GM12875 (cell line): ENCODE measurements at regions not wholly inside any gene's neighbourhood (a gene's known extent, or its start where the extent isn't known, plus 50 kb on each side); places are given as distances from the start of the nearest gene placed in this dataset.

Experiments used
- H3K4me3 ChIP-seq: one replicate; pipeline ENCODE4 v1.5.1; 2011; ENCODE audit warnings: low read depth, low read length, control low read depth
- CTCF ChIP-seq: IDR thresholded peaks from 2 replicates; pipeline ENCODE4 v1.5.1; 2011; ENCODE audit warnings: low read depth, mild to moderate bottlenecking, control low read depth, inconsistent platforms, low read length, moderate library complexity, borderline replicate concordance; ENCODE audit not compliant: insufficient read depth

DNA sequence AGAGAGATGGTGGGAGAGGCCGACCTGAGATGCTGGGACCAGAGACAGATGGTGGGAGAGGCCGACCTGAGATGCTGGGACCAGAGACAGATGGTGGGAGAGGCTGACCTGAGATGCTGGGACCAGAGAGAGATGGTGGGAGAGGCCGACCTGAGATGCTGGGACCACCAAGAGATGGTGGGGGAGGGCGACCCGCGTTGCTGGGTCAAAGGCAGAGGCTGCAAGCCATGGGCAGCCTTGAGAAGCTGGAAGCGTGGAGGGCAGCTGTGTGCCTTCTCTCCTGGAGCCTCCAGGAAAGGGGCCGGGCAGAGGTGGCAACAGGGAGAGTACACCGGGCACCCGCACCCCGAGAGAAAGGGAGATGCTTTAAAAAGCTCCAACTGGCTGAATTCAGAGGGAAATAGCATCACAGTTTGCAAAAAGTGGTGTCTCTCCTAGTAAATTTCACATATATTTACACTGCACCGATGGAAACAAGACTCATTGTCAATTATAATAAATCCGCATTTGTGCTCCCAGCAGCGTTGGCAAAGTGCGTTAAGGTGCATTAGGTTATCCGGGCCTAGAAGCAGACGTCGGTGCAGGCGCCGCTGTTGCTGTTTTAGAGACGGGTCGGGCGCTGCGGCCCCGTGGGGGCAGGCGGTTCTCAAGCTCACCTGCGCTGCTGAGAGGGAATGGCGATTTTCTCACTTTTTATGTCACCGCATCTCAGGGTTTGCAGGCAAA lies 132.4 kb downstream of the DLL1 start:
- no peak for TF ChIP-seq CTCF
- H3K4me3 ChIP-seq: no peak overlapping the region

GRCh38 chr6:170157567-170158218 lies 133.2 kb downstream of the DLL1 start:
- no peak for TF ChIP-seq CTCF
- H3K4me3 ChIP-seq: no peak overlapping the region

GRCh38 chr6:170156448-170157375 lies 134.2 kb downstream of the DLL1 start:
- TF ChIP-seq CTCF: no peak
- H3K4me3 ChIP-seq: no peak overlapping the region

DNA sequence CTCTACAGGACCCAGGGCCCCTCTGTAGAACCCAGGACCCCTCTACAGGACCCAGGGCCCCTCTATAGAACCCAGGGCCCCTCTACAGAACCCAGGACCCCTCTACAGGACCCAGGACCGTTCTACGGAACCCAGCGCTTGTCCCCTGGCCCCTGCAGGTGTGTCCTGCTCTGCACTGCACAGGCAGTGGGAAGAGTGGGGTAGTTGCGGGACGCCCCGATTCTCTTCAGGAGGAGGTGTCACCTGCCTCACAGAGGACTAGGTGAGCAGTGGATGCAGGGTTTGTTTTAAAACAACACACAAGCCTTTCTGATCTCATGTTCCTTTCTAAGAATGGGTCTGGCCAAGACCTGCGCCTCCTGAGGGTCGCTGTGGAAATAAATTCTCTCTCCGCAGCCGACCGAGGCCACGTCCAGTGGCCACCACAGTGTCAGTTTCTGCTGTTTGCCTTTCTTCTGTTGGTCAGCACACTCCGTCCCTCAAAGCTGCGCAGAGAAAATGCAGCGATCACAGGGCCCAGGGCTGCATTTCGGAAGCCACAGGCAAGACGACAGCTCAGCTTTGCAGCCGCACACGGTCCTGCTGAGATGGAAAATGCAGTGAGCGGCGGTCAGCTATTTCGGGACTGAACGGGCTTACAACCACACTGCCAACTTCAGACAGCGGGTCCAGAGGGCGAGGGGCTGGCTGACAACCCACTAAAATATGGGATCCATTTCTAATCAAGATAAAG lies 135.2 kb downstream of the DLL1 start:
- no peak for TF ChIP-seq CTCF
- no peak overlapping the region for H3K4me3 ChIP-seq

DNA sequence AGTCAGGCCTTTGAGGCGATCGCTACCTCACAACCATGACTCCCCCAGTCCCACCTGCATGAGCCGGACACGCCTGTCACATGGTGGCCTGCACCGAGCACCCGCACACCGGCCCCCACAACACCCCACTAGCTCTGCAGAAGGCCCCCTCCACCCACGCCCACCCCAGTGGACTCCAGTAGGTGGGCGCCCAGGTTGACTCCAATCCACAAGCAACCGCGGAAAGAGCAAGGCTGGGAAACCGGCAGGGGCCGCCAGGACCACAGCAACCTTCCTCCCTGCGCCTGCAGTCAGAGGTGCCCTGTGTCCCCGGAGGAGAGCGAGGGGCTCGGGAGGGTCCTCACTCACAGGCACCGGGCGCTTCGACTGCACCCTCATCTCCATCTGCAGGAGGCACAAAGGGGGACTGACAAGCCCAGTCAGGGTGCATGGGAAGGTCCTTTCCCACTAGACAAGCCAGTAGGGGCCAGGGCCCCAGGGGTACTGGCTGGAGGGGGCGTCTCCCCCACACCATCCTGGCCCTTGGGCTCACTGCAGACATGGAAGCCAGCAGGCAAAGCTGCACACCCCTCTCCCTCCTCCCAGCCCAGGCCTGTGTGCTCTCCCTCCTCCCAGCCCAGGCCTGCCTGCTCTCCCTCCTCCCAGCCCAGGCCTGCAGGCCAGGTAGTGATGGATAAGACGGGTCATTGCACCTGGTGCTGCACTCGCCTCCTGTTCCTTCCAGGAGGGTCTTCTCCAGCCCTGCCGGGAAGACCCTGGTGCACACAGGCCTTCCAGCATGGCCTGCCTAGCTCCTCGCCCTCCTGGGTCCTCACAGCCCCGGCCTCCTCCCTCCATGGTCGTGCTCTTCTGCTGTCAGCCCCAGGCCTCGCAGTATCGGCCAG lies 137.2 kb downstream of the DLL1 start:
- no peak overlapping the region for H3K4me3 ChIP-seq
- no peak for TF ChIP-seq CTCF

DNA sequence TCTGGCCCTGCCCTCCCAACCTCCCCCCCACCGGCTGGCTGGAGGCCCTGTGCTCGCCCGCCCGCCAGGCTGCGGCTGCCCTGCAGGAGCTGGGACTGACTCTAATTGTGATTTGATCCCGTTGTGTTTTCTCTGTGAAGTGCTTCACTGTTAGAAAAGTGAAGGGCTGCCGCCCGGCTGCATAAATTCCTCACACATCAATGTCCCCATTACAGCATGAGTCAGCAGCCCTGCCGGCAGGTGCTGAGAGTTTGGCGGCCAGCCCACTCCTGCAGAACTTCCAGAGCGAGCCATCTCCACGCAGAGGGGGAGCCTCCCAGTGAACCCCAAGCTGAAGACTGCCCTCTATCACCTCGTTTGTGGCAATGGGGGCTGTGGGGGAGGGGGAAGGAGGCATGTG lies 137.9 kb downstream of the DLL1 start:
- no peak for TF ChIP-seq CTCF

More for the DNA sequence above, 137.9 kb downstream of the DLL1 start:
- H3K4me3 ChIP-seq: no peak overlapping the region
